ENCODE measurements at regions not wholly inside any gene's neighbourhood (a gene's known extent, or its start where the extent isn't known, plus 50 kb on each side); places are given as distances from the start of the nearest gene placed in this dataset.

DNA sequence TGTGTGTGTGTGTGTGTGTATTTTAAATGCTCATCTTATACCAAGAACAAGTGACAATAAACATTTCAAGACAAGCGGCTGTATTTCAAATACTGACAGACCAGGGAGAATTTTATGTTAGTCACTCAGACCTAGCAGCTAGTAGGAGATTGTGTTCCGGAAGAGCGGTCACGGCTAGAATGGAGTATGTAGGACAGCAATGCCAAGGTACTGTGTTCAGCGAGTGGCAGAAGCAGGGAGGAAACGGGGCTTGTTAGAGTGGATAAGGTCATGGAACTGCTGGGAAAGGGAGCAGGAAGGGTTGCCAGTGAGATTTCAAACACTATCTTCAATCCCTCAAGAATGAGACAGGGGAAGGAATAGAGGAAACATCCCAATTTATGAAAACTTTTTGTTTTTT lies 260.5 kb upstream of the PITRM1 start:
- Histone ChIP-seq H3K27me3 (no peaks in the 10 kb centered on the region), H3K4me3 (no peak overlapping the region), H3K9me3 (peaks cover 0 to under 1% (median 0%) of the 10 kb centered on the region in 4 donors), H3K4me1 (peaks cover 0 to 5% (median 1%) of the 10 kb centered on the region in 4 donors), H3K27ac (no peak overlapping the region), H3K36me3 (no peaks in the 10 kb centered on the region)
- DNase-seq = no peak
- WGBS, 5 donors = 90 to 94% (median 92%) methylated on average over 6 of the region's 6 CpGs
- intact Hi-C loops (cut with DNase I; ENCODE audit: low total_unique reads) = no loop called here
- TF ChIP-seq POLR2AphosphoS5 (IDR thresholded peaks at IDR 0.05) = no peak
- no peak for TF ChIP-seq POLR2A (IDR thresholded peaks at IDR 0.05)
- TF ChIP-seq EP300 (IDR thresholded peaks at IDR 0.05) = no peak
- TF ChIP-seq, protein P1, sequence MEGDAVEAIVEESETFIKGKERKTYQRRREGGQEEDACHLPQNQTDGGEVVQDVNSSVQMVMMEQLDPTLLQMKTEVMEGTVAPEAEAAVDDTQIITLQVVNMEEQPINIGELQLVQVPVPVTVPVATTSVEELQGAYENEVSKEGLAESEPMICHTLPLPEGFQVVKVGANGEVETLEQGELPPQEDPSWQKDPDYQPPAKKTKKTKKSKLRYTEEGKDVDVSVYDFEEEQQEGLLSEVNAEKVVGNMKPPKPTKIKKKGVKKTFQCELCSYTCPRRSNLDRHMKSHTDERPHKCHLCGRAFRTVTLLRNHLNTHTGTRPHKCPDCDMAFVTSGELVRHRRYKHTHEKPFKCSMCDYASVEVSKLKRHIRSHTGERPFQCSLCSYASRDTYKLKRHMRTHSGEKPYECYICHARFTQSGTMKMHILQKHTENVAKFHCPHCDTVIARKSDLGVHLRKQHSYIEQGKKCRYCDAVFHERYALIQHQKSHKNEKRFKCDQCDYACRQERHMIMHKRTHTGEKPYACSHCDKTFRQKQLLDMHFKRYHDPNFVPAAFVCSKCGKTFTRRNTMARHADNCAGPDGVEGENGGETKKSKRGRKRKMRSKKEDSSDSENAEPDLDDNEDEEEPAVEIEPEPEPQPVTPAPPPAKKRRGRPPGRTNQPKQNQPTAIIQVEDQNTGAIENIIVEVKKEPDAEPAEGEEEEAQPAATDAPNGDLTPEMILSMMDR (IDR thresholded peaks at IDR 0.05) = no peak

DNA sequence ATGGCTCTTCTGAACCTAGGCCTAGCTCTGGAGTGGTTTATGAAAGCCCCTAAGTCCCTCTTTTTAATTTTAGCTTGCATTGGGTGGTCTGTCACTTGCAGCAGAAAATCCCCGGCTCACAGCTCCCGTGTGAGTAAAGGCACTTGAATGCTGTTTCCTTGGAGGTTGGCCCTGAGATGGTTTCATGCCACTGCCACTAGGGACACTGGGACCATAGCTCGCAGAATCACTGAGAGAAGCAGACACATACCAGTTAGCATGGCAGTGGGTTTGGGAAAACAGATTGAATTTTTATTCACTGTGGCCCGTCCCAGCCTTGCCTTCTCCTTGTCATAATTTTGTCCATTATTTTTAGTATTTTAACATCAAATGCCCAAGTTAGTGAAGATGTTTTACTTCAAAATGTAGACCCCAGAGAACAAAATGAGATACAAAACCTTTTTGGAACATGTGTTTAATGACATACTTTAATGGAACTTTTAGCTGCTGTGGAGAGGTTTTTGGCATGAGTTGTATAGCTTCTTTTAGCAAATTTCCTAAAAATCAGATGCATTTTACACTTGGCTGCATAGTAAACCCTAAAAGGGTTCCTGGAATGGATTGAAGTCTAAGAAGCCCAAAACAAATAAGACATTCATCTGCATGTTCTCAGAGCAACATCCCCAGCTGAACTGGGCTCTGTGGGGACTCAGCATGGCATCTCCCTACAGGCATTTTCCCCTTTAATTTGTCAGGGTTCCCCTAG lies 259.7 kb upstream of the PITRM1 start:
- intact Hi-C loops (cut with DNase I; ENCODE audit: low total_unique reads) = no loop called here

DNA sequence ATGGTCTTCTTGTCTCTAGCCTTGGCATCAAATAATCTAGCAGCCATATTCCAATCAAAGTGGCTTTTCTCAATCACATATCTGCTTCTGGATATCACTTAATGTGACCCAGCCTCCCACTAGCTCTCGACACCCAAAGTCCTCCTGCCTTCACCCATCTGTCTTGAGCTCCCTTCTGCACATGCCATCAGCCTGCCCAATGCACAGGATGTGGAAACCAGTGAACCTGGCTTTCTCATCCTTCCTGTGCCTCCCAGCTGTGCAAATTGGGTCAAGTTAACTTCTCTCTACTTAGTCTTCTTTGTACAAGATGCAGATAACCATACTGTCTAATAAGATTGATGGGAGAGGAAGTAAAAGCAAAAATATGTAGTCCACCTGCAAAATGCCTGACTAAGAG lies 257.9 kb upstream of the PITRM1 start:
- WGBS, 5 donors = 81 to 95% (median 86%) methylated on average over 1 of the region's 1 CpG
- DNase-seq = no peak
- Histone ChIP-seq H3K27ac (no peak overlapping the region), H3K4me1 (peaks cover 0 to 20% (median 9%) of the 10 kb centered on the region in 4 donors), H3K36me3 (no peaks in the 10 kb centered on the region), H3K9me3 (no peaks in the 10 kb centered on the region), H3K4me3 (no peak overlapping the region), H3K27me3 (no peaks in the 10 kb centered on the region)
- no peak for TF ChIP-seq POLR2AphosphoS5 (IDR thresholded peaks at IDR 0.05)
- TF ChIP-seq EP300 (IDR thresholded peaks at IDR 0.05) = no peak
- TF ChIP-seq, protein P1 (IDR thresholded peaks at IDR 0.05) = no peak
- TF ChIP-seq POLR2A (IDR thresholded peaks at IDR 0.05) = no peak
- intact Hi-C loops (cut with DNase I; ENCODE audit: low total_unique reads) = no loop called here

More for the DNA sequence above, 259.7 kb upstream of the PITRM1 start:
- Histone ChIP-seq H3K4me1 (peaks cover 0 to 11% (median 3%) of the 10 kb centered on the region in 4 donors), H3K4me3 (no peak overlapping the region), H3K36me3 (no peaks in the 10 kb centered on the region), H3K27ac (no peak overlapping the region), H3K9me3 (no peaks in the 10 kb centered on the region), H3K27me3 (no peaks in the 10 kb centered on the region)
- peak in 1 of 2 donors; percentile 70 for DNase-seq
- TF ChIP-seq POLR2AphosphoS5 (IDR thresholded peaks at IDR 0.05) (no peak), EP300 (IDR thresholded peaks at IDR 0.05) (no peak), POLR2A (IDR thresholded peaks at IDR 0.05) (no peak)
- TF ChIP-seq, protein P1 (IDR thresholded peaks at IDR 0.05) = no peak
- 83 to 95% (median 88%) methylated on average over 4 of the region's 4 CpGs for WGBS, 5 donors

DNA sequence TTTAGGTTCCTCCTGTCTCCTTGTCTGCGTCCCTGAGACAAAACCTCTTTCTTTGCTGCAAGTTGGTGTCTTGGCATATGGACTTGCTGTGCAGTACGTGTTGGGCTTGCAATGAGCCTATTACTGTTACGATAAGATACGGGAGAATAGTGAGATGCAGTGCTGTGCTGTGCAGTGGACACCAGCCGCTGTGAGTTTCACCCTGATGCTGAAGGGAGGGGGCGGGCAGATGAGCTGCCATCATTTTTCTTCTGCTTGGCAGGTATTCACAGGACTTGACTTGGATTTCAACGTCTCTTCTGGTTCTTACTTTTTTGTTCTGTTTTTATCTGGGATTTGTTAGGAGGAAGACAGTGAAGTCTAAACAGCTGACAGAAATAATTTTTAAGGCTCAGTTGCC lies 257.1 kb upstream of the PITRM1 start:
- Histone ChIP-seq H3K27me3 (no peaks in the 10 kb centered on the region), H3K27ac (no peak overlapping the region), H3K36me3 (no peaks in the 10 kb centered on the region), H3K4me1 (peaks cover 0 to 20% (median 9%) of the 10 kb centered on the region in 4 donors), H3K9me3 (no peaks in the 10 kb centered on the region), H3K4me3 (no peak overlapping the region)
- WGBS, 5 donors = 52 to 65% (median 62%) methylated on average over 7 of the region's 7 CpGs
- TF ChIP-seq EP300 (IDR thresholded peaks at IDR 0.05) (no peak), POLR2AphosphoS5 (IDR thresholded peaks at IDR 0.05) (no peak), POLR2A (IDR thresholded peaks at IDR 0.05) (no peak)
- TF ChIP-seq, protein P1 (IDR thresholded peaks at IDR 0.05) = no peak
- DNase-seq = peak in 1 of 2 donors; percentile 65
- intact Hi-C loops (cut with DNase I; ENCODE audit: low total_unique reads) = no loop called here

Data from stomach (tissue), 8 donors.